Common myeloid progenitor, CD34-positive (primary cell): ENCODE measurements at regions not wholly inside any gene's neighbourhood (a gene's known extent, or its start where the extent isn't known, plus 50 kb on each side); places are given as distances from the start of the nearest gene placed in this dataset.
"Not testable (repeated sequence)": the region's sequence is repeated elsewhere in the genome, so short reads cannot be mapped to it uniquely, and the experiment has no call there.

Source experiments
- CTCF ChIA-PET: fragments of 350-600 bp; sonication (Branson Sonifier 250); formaldehyde crosslinking; loops from one replicate; lab custom pipeline; 2021; ENCODE audit warnings: antibody characterized with exemption; lab: Charles Lee
- POLR2A ChIA-PET: fragments of 350-600 bp; sonication (Branson Sonifier 250); formaldehyde crosslinking; loops from one replicate; lab custom pipeline; 2021; ENCODE audit warnings: antibody characterized with exemption; lab: Charles Lee
- DNase-seq, 3 donors: peaks; one replicate each; pipeline versions ENCODE4 v3.0.0 to v3.0.0-alpha.2; 2013
- H3K27ac ChIP-seq, 2 experiments: 1 replicate in 1 of 2; 2 replicates in 1 of 2; pipeline ENCODE4 v1.7.0; 2013; ENCODE audit warnings: inconsistent platforms in 2 of 2, low read length in 2 of 2, mild to moderate bottlenecking in 2 of 2, low read depth in 1 of 2, moderate library complexity in 1 of 2; ENCODE audit not compliant: severe bottlenecking in 2 of 2, insufficient read depth in 1 of 2, poor library complexity in 1 of 2
- H3K27me3 ChIP-seq, 5 experiments: replicated peaks in 2 of 5; 1 replicate in 3 of 5; 2 replicates in 2 of 5; pipeline versions ENCODE4 v1.6.1 to v1.7.0; 2013; ENCODE audit warnings: low read length in 4 of 5, mild to moderate bottlenecking in 2 of 5, moderate library complexity in 2 of 5, inconsistent platforms in 1 of 5; ENCODE audit not compliant: insufficient read depth in 5 of 5, control insufficient read depth in 4 of 5
- H3K36me3 ChIP-seq, 4 experiments: 1 replicate in 2 of 4; 2 replicates in 2 of 4; pipeline versions ENCODE4 v1.6.1 to v1.7.0; 2013; ENCODE audit warnings: low read length in 3 of 4, control low read depth in 1 of 4, mild to moderate bottlenecking in 1 of 4; ENCODE audit not compliant: control insufficient read depth in 4 of 4, insufficient read depth in 4 of 4
- H3K4me1 ChIP-seq, 4 experiments: 1 replicate in 3 of 4; 2 replicates in 1 of 4; pipeline versions ENCODE4 v1.6.1 to v1.7.1; 2013; ENCODE audit warnings: low read length in 3 of 4, mild to moderate bottlenecking in 3 of 4, control low read depth in 1 of 4, inconsistent platforms in 1 of 4, moderate library complexity in 1 of 4; ENCODE audit not compliant: control insufficient read depth in 4 of 4, insufficient read depth in 4 of 4; ENCODE audit errors: control extremely low read depth in 1 of 4
- H3K4me3 ChIP-seq, 7 experiments: 1 replicate in 4 of 7; 2 replicates in 3 of 7; pipeline versions ENCODE4 v1.5.1 to v1.7.0; 2013; ENCODE audit warnings: mild to moderate bottlenecking in 7 of 7, low read length in 6 of 7, moderate library complexity in 6 of 7, inconsistent platforms in 2 of 7, low read depth in 2 of 7, control low read depth in 1 of 7; ENCODE audit not compliant: insufficient read depth in 4 of 7, control insufficient read depth in 1 of 7; ENCODE audit errors: extremely low read depth in 1 of 7
- H3K9me3 ChIP-seq, 5 experiments: 1 replicate in 4 of 5; 2 replicates in 1 of 5; pipeline versions ENCODE4 v1.6.1 to v1.7.1; 2013; ENCODE audit warnings: low read length in 4 of 5, mild to moderate bottlenecking in 2 of 5, inconsistent platforms in 1 of 5, low read depth in 1 of 5, moderate library complexity in 1 of 5; ENCODE audit not compliant: control insufficient read depth in 4 of 5, insufficient read depth in 2 of 5; ENCODE audit errors: control extremely low read depth in 1 of 5
- WGBS: methylation state at CpG from one replicate; pipeline ENCODE4 v1.1.5; 2013; ENCODE audit not compliant: insufficient coverage; 5-methylcytosine and 5-hydroxymethylcytosine counted together

DNA sequence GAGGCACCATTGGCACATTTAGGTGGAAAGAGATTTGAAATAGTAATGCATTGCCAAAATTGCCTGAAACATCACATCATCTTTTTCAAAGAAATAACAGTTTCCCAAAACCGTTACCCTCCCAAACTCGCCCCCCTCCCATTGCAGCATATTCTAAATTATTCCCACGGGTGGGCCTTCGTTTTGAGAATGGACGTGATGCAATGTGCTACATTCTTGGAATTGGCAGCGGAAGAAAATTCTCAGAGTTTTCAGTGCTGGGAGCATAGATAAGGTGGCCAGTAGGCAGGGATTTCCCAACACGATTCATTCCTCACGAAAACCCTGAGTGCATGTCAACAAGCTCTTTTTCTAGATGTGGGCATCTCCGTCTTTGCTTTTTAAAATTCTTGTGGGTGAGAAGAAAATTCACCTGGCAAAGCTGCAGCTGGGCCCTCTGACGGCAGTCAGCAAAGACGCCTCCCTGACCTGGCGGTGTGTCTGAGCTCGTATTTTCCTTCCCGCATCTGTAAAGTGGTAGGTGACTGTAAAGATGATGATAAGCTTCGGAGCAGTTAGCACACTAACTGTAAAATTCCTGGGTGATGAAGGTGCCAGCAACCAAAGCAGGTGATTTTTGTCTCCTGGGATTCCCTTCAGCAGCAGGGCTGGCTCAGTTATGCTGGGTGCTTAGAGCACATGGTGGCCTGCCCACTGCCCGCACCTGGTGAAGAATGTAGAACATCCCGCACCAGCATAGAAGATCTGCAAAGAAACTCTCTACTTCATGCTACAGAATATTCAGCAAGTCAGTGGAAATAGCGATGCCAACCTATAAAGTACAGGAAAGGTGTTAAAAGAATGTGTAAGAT, 141.9 kb upstream of the KLF6 start:
- no peaks in the 10 kb centered on the region for H3K36me3 ChIP-seq
- H3K9me3 ChIP-seq, result no peaks in the 10 kb centered on the region
- no peak overlapping the region for H3K4me3 ChIP-seq
- H3K27me3 ChIP-seq, result no peaks in the 10 kb centered on the region
- 72% methylated on average over 15 of the region's 18 CpGs for WGBS
- ChIA-PET CTCF (interaction anchor here (1.0 kb wide), 1 partner anchor 18 kb away, joined by 3 read pairs; no protein-coding TSS in a partner anchor), POLR2A (no interaction called here)
- no peak overlapping the region for H3K27ac ChIP-seq
- peaks cover 0 to 9% (median 0%) of the 10 kb centered on the region in 4 experiments for H3K4me1 ChIP-seq
- no peak for DNase-seq

DNA sequence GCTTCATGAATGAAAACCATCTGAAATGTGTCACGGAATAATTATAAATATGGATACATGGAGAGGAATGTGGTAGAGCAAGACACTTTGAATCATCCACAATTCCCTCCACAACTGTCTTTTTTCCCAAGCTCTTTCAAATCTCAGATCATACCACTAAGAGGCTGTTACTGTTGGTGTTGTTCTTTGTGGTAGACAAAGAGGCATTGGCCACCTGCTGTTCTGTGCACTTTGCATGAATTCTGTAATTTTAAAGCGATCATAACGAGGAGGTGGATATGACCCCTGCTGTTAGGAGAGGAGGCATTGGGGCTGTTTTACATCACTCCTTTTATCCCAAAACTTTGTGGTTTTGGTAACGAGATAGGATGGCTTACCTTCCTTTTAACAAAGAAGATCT, 141.2 kb upstream of the KLF6 start:
- no peak for DNase-seq
- H3K9me3 ChIP-seq, result no peaks in the 10 kb centered on the region
- H3K36me3 ChIP-seq, result no peaks in the 10 kb centered on the region
- ChIA-PET POLR2A (no interaction called here), CTCF (interaction anchor here (1.0 kb wide), 1 partner anchor 17 kb away, joined by 3 read pairs; no protein-coding TSS in a partner anchor)
- WGBS, result 100% methylated on average over 1 of the region's 4 CpGs
- no peaks in the 10 kb centered on the region for H3K27me3 ChIP-seq
- no peak overlapping the region for H3K4me3 ChIP-seq
- peaks cover 0 to 9% (median 0%) of the 10 kb centered on the region in 4 experiments for H3K4me1 ChIP-seq
- no peak overlapping the region for H3K27ac ChIP-seq

DNA sequence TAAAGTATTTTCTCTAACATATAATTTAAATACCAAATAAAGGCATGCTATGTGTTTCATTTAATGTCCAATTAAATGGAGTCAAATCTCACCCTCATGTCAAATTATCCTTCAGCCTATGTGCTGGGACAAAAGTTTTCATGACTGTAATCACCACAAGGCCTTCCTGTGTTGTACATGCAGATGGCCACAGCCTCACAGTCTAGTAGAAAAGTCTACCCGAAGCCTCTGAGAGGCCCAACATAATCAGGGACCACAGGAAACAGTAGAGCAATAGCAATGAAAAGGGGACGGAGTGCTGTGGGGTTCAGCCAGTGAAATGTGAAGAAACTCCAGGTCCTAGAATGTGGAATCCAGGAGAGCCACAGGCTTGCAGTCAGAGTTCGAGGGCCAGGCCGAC, 140.2 kb upstream of the KLF6 start:
- H3K36me3 ChIP-seq, result no peaks in the 10 kb centered on the region
- CTCF ChIA-PET, result no interaction called here

DNA sequence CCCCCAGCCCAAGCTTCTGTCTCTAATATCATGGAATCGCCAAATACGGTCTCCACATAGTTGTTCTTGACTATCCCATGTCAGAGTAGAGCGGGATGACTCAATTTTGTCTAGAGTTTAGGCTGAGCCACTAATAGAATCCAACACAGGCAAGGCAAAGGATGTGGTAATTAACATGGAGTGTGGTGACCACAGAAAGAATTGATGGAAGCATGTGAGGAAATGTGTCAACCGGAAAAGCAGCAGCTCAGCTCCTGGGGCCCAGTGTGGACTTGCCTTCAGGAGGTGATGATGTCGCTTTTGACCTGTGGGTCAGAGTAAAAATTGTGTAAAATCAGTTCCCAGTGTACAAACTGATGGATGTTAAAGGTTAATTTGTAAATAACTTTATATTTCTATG, 139.3 kb upstream of the KLF6 start:
- no peak for DNase-seq
- no peaks in the 10 kb centered on the region for H3K9me3 ChIP-seq
- 90% methylated on average over 3 of the region's 5 CpGs for WGBS
- no peak overlapping the region for H3K27ac ChIP-seq
- POLR2A ChIA-PET, result interaction anchor here (0.6 kb wide), 1 partner anchor 603 kb away, joined by 3 read pairs; no protein-coding TSS in a partner anchor
- CTCF ChIA-PET, result no interaction called here
- peaks cover 0 to 9% (median 0%) of the 10 kb centered on the region in 4 experiments for H3K4me1 ChIP-seq
- H3K36me3 ChIP-seq, result no peaks in the 10 kb centered on the region
- H3K4me3 ChIP-seq, result no peak overlapping the region
- H3K27me3 ChIP-seq, result no peaks in the 10 kb centered on the region

More for the DNA sequence above, 140.2 kb upstream of the KLF6 start:
- Histone ChIP-seq H3K9me3 (no peaks in the 10 kb centered on the region), H3K4me3 (no peak overlapping the region), H3K4me1 (peaks cover 0 to 9% (median 0%) of the 10 kb centered on the region in 4 experiments), H3K27me3 (no peaks in the 10 kb centered on the region), H3K27ac (no peak overlapping the region)
- 100% methylated on average over 3 of the region's 4 CpGs for WGBS
- no peak for DNase-seq
- POLR2A ChIA-PET, result interaction anchor here (0.6 kb wide), 1 partner anchor 602 kb away, joined by 3 read pairs; no protein-coding TSS in a partner anchor

DNA sequence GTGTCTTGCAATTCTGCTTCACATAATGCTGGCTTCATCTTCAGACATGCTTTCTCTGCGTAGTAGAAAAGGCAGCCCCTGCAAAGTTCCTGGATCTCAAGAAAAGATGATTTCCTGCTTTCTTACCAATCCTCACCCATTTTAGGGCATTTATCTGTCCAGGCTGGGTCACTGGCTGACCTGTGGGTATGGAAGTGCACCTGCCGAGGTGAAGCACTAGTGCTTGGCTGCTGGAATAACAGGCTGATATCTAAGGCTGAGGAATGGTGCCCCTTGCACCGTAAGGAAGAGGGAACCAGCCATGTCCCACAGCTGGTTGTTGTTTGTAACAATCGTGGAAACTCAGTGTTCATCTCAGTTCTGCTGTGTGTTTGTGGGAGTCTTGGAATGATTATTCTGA, 138.0 kb upstream of the KLF6 start:
- WGBS, result 75% methylated on average over 4 of the region's 4 CpGs
- Histone ChIP-seq H3K9me3 (peaks cover 0 to 2% (median 0%) of the 10 kb centered on the region in 5 experiments), H3K4me1 (peaks cover 0 to 9% (median 0%) of the 10 kb centered on the region in 4 experiments), H3K4me3 (no peak overlapping the region), H3K27ac (no peak overlapping the region), H3K27me3 (no peaks in the 10 kb centered on the region), H3K36me3 (no peaks in the 10 kb centered on the region)
- DNase-seq, result no peak
- ChIA-PET CTCF (no interaction called here), POLR2A (no interaction called here)

DNA sequence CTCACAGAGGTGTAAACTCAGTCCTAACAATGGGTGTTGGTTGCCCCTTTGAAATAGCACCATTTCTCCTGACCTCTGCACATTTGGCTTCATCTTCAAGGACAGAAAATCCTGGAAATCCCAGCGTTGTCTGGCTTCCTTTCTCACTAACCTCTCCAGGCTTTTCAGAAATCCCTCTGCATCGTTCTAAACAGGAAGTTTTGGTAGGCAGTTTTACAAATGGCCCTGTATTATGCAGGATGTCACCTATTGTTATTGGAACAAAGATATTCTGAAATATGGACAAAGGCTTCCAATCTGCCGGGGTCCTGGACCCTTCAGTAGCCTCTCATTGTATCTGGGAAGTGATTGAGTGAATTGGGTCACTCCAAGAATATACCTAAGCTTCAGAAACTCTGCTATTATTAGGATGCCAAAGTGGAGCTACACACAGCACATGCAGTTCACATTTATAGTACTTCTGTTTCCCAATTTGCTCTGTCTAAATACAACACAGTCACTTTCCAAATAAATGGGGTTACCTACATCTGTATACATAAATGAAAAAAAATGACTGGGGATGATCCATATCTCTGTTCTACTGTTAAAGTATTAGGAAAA, 134.8 kb upstream of the KLF6 start:
- DNase-seq, result no peak
- H3K4me1 ChIP-seq, result no peaks in the 10 kb centered on the region
- H3K27me3 ChIP-seq, result no peaks in the 10 kb centered on the region
- ChIA-PET CTCF (interaction anchor here (0.6 to 1.4 kb wide), 2 partner anchors 9 to 16 kb away, joined by 3 read pairs; no protein-coding TSS in a partner anchor), POLR2A (no interaction called here)
- 67% methylated on average over 1 of the region's 3 CpGs for WGBS
- no peak overlapping the region for H3K4me3 ChIP-seq
- H3K27ac ChIP-seq, result no peak overlapping the region
- H3K36me3 ChIP-seq, result no peaks in the 10 kb centered on the region
- peaks cover 0 to 3% (median 0%) of the 10 kb centered on the region in 5 experiments for H3K9me3 ChIP-seq

DNA sequence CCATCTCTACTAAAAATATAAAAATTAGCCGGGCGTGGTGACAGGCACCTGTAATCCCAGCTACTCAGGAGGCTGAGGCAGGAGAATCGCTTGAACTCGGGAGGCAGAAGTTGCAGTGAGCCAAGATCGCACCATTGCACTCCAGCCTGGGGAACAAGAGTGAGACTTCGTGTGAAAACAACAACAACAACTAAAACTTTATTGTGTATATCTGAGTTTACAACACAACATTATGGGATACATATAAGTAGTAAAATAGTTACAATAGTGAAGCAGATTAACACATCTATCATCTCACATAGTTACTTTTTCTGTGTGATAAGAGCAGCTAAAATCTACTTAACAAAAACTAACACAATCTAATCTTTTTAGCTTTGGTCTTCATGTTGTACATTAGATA, 132.4 kb upstream of the KLF6 start:
- POLR2A ChIA-PET, H3K27ac ChIP-seq, H3K9me3 ChIP-seq, H3K27me3 ChIP-seq, H3K4me3 ChIP-seq, CTCF ChIA-PET, DNase-seq, H3K4me1 ChIP-seq, H3K36me3 ChIP-seq: not testable (repeated sequence)
- WGBS, result no CpG with 5 or more reads among the region's 6 CpGs
